H1 (cell line): ENCODE measurements at regions not wholly inside any gene's neighbourhood (a gene's known extent, or its start where the extent isn't known, plus 50 kb on each side); places are given as distances from the start of the nearest gene placed in this dataset.

ENCODE experiments used
- ATF2 ChIP-seq: IDR thresholded peaks from 2 replicates; pipeline ENCODE4 v1.6.1; 2012; ENCODE audit warnings: low read length, inconsistent platforms
- CHD2 ChIP-seq: IDR thresholded peaks from 2 replicates; pipeline ENCODE4 v1.6.1; 2012; ENCODE audit warnings: low read length, improper control_type of control experiment
- CTCF ChIP-seq, 3 experiments: IDR thresholded peaks; 1 replicate in 2 of 3; 2 replicates in 1 of 3; pipeline versions ENCODE4 v1.5.1 to v1.6.1; 2011; ENCODE audit warnings: low read length in 3 of 3, mild to moderate bottlenecking in 3 of 3, inconsistent platforms in 2 of 3, low read depth in 1 of 3, moderate library complexity in 1 of 3; ENCODE audit not compliant: insufficient read depth in 1 of 3; ENCODE audit errors: control extremely low read depth in 1 of 3
- POLR2A ChIP-seq, 2 experiments: IDR thresholded peaks; 1 replicate in 1 of 2; 2 replicates in 1 of 2; pipeline ENCODE4 v1.6.1; 2011; ENCODE audit warnings: low read depth in 2 of 2, low read length in 2 of 2, mild to moderate bottlenecking in 2 of 2; ENCODE audit errors: control extremely low read depth in 1 of 2

GRCh38 chr1:106621853-106622252 is 434.6 kb upstream of the PRMT6 start:
- no peak for TF ChIP-seq POLR2A (IDR thresholded peaks at IDR 0.05; ENCODE audit: control extremely low read depth in 1 of 2, low read depth in 2 of 2, low read length in 2 of 2)
- no peak for TF ChIP-seq CHD2
- no peak for TF ChIP-seq ATF2
- no peak for TF ChIP-seq CTCF (IDR thresholded peaks at IDR 0.05; ENCODE audit: control extremely low read depth in 1 of 3, insufficient read depth in 1 of 3, low read depth in 1 of 3, low read length in 3 of 3)
